ENCODE measurements at regions not wholly inside any gene's neighbourhood (a gene's known extent, or its start where the extent isn't known, plus 50 kb on each side); places are given as distances from the start of the nearest gene placed in this dataset.

GRCh38 chr2:176418768-176419167 lies 149.5 kb downstream of the MTX2 start:
- TF ChIP-seq CTCF (IDR thresholded peaks at IDR 0.05) (no peak), POLR2AphosphoS5 (IDR thresholded peaks at IDR 0.05; ENCODE audit: low read depth, low read length) (no peak), TCF7L2 (IDR thresholded peaks at IDR 0.05; ENCODE audit: low read depth, low read length) (no peak), REST (IDR thresholded peaks at IDR 0.05; ENCODE audit: insufficient read depth in 1 of 2, low read depth in 2 of 2, low read length in 1 of 2) (no peak), SIN3A (IDR thresholded peaks at IDR 0.05; ENCODE audit: borderline replicate concordance, insufficient read depth, low read depth, low read length) (no peak)
